GM19467 (cell line): ENCODE measurements at regions not wholly inside any gene's neighbourhood (a gene's known extent, or its start where the extent isn't known, plus 50 kb on each side); places are given as distances from the start of the nearest gene placed in this dataset.

Experiments used
- ATAC-seq: cut with Tn5 transposase; IDR thresholded peaks from one replicate; pipeline ENCODE4 v1.9.1; 2021; ENCODE audit warnings: mild to moderate bottlenecking, moderate library complexity; ENCODE audit not compliant: unreplicated experiment

DNA sequence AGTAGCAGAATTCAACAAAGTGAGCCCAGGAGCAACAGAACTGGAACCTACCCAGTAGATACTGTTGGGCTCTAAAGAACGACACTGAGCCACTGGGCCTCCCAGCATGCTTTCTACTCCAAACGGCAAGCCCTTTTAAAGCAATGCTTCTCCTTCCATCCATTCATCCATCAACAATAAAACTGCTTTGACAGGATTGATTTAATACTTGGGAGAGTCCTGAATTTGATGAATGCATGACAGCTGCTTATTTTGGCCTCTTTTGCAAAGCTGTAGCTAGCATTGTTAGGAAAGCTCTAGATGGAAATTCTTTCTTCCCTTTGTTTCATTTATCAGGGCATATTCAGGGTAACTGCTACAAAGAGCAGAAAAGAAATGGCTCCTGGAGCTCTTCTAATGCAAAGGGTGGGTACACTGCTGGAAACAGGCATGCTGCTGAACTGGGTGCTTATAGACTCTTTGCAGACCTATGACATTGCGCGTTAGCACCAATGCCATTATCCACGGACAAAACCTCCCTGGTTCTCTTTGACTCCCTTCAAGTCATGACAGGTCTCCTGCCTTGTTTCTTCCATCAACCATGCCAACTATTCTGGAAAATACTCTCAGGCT, 138.4 kb upstream of the HNRNPA3 start:
- ATAC-seq: no peak

DNA sequence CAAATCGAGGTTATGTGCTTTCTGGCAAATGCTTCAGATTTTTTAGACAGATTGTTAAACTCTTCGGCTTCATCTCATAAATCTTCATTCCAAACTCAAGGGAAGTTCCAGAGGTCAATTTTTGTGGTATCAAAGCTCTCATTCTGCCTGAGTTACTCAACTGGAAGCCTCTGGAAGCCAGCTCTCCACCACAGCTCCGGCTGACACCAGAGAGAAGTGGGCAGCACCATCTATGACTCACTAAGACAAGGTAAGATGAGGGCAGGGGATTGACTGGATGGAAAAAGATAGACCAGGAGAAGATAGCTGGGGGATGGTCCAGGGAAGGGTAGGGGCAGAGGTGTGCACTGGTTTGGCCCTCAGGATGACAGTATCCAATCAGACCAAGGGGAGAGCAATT, 137.3 kb upstream of the HNRNPA3 start:
- ATAC-seq: no peak

- ATAC-seq: no peak
Measured at GRCh38 chr2:177076636-177077179, 135.9 kb upstream of the HNRNPA3 start.

DNA sequence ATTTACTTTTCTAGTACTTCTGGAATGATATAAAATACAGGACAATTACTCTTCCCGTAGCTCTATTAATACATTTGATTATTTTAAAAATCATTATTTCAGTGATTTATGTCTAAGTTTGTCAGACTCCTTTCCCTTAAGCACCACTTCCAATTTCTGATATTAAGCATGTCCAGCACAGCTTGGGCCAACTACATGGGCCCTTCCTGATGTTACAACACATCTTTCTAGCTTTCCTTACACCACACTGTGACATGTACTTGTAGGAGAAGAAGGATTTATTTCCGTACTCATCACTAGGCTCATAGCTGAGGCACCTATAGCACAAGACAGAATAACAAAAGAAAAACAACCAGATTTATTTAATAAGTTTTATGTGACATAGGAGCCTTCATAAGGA, 134.8 kb upstream of the HNRNPA3 start:
- ATAC-seq: no peak

GRCh38 chr2:177078416-177078815, 134.2 kb upstream of the HNRNPA3 start:
- no peak for ATAC-seq

GRCh38 chr2:177078855-177079254, 133.7 kb upstream of the HNRNPA3 start:
- no peak for ATAC-seq

- no peak for ATAC-seq
Measured at GRCh38 chr2:177080746-177081284, 131.8 kb upstream of the HNRNPA3 start.

DNA sequence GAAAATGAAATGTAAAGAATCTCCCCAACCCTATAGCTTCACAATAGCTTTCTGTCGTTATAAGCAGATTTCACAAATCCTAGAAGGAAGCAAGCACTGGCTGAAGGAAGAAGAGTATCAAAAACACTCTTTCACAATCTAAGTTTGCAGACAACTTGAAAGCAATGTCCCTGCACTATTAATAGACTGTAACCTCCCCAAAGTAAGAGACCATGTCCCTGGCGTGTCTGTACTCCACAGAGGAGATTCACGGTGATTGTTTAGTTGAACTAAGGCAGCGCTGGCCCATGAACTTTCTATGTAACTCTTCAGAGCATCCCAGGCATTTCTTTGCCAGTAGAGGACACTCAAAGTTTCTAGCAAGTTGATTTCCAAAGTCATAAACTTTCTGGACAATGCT, 128.0 kb upstream of the HNRNPA3 start:
- ATAC-seq: no peak

DNA sequence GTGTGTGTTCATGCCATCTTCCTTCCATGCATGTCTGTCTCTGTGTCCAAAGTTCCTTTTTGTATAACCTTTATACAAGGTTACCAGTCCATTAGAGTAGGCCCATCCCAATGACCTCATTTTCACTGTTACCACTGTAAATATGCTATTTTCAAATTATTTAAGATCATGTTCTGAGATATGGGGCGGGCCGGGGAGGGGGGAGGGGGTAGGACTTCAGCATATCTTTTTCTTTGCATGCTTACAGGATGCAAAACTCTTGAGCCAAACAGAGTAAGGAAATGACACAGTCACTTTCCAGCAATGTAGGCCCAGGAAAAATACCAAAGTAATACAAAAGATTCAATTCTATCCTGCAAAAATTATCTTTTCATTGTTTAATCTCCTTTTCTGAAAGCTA, 124.1 kb upstream of the HNRNPA3 start:
- no peak for ATAC-seq

GRCh38 chr2:177090967-177091366, 121.6 kb upstream of the HNRNPA3 start:
- no peak for ATAC-seq

GRCh38 chr2:177093371-177093770, 119.2 kb upstream of the HNRNPA3 start:
- ATAC-seq: no peak

DNA sequence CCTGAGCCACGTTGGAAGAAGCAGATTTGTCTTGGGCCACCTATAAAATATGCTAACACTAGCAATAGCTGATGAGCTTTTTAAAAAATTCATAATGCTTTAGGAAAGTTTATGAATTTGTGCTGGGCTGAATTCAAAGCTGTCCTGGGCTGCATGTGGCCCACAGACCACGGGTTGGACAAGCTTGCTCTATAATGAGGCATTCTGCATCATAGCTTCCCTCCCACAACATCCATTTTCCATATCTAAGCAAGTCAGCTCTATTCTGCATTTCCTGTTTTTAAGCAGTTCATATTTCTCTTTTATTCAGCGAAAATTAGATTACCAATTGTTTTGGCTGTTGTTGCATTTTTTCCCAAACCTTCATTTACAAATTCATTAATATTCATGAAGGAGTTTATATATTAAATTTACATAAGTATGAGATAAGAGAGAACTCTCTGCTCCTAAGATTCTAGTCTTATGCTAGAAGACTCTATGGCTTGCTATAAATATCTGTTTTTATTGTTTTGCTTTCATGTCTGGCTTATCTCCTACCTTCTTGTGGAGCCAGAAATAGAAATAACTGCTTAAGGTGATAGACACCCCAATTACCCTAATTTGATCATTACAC, 114.5 kb upstream of the HNRNPA3 start:
- ATAC-seq: no peak

GRCh38 chr2:177101930-177102329, 110.7 kb upstream of the HNRNPA3 start:
- no peak for ATAC-seq

- ATAC-seq: no peak
Measured at GRCh38 chr2:177106212-177106611, 106.4 kb upstream of the HNRNPA3 start.

- no peak for ATAC-seq
Measured at GRCh38 chr2:177108890-177109289, 103.7 kb upstream of the HNRNPA3 start.

DNA sequence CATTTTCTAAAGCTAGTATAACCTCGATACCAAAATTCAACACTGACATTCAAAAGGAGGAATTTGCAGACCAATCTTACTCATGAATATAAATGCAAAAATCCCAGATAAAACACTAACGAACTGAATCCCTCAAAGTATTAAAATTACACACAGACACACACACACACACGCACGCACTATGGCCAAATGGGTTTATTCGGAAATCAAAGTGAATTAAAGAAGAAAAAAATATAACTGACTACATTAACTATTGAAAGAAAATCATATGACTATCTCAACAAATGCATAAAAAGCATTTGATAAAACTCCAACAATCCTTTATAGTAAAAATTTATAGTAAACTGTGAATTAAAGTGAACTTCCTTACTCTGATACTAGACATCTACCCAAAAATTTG, 97.9 kb upstream of the HNRNPA3 start:
- no peak for ATAC-seq

DNA sequence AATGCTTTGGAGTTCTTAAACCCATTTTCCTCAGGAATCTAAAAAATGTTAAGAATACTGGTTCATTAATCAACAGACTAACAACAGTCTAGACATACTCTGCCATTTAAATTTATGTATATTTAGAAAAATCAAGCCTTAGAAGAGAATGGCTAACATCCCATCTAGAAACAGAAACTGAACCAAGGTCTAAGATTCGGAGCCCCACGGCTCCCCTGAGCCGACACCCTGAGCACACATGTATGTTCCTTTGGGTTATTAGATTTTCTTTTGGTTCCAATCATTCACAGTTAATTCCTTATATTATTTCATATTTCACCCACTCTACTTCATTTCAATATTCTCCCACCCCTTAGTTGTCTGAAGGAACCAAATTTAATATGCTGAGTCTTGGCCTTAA, 94.8 kb upstream of the HNRNPA3 start:
- ATAC-seq: no peak

- no peak for ATAC-seq
Measured at GRCh38 chr2:177118636-177119035, 94.0 kb upstream of the HNRNPA3 start.

DNA sequence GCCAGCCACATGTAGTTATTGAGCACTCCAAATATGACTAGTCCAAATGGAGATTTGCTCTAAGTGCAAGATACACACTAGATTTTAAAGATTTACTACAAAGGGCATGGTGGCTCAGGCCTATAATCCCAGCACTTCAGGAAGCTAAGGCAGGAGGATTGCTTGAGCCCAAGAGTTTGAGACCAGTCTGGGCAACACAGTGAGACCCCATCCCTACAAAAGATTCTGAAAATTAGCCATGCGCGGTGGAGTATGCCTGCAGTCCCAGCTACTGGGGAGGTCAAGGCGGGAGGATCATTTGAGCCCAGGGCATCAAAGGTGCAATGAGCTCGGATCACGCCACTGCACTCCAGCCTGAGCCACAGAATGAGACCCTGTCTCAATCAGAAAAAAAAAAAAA, 93.5 kb upstream of the HNRNPA3 start:
- no peak for ATAC-seq

- ATAC-seq: no peak
Measured at GRCh38 chr2:177123048-177123447, 89.5 kb upstream of the HNRNPA3 start.

GRCh38 chr2:177124371-177124770, 88.2 kb upstream of the HNRNPA3 start:
- no peak for ATAC-seq

DNA sequence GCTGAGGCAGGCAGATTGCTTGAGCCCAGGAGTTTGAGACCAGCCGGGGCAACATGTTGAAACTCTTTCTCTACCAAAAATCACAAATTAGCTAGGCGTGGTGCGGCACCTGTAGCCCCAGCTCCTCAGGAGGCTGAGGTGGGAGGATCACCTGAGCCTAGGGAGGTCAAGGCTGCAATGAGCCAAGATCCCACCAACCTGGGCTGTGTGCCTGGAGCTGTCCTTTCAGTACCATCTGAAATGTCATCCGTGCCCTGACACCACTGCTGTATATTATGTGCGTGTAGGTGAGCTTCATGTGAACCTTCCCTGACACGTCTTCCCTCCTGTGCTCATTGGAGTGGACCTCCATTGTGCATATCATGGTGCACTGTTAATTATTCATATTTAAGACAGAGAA, 84.8 kb upstream of the HNRNPA3 start:
- no peak for ATAC-seq

- no peak for ATAC-seq
Measured at GRCh38 chr2:177129610-177130009, 83.0 kb upstream of the HNRNPA3 start.
